SKM-1 (cell line): ENCODE measurements at regions not wholly inside any gene's neighbourhood (a gene's known extent, or its start where the extent isn't known, plus 50 kb on each side); places are given as distances from the start of the nearest gene placed in this dataset.
A peak's percentile ranks its signal among the peaks of the same experiment; 100 is the strongest.

ENCODE experiments used
- DNase-seq: peaks from one replicate; lab custom pipeline; 2025; ENCODE audit not compliant: unreplicated experiment; lab: John Stamatoyannopoulos, UW

DNA sequence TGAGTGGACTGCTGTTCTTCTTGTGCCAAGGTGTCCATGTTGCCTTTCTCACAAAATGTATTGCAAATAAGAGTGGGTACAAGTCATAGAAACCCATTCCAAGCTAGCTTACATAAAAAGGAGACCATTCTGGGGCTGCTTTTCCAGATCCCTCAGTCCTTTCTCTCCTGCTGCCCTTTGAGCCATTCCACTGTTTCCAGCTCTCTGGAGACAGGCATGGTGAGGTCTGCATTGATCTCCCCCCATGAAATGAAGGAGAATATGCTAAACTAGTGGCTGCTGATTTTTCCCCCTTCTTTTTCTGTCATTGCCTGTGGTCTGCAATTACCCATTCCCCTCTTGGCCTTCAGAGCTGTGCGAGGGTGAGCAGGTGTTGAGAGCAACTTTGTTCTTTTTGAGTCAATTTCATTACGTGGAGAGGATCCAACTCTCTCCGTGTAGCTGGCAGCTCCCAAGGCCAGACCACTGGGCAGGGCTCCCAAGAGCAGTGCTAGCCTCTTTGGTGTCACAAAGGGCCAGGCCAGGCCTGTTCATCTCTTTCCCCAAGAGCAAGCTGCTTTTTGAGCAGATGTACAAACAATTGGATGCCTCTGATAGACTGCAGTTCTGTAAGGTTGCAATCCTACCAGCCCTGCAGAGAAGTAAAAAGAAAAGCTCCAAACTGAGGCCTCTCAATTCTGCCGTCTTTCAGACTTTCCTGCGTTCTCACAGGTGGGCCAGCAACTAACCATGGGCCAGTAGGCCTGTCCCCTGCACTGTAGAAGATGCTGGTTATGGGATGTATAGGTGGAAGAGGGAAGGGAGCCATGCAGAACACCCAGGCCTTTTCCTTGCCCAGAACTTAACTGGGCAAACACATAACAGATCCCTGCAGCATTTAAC, 96.1 kb upstream of the ARMC2 start:
- no peak for DNase-seq

DNA sequence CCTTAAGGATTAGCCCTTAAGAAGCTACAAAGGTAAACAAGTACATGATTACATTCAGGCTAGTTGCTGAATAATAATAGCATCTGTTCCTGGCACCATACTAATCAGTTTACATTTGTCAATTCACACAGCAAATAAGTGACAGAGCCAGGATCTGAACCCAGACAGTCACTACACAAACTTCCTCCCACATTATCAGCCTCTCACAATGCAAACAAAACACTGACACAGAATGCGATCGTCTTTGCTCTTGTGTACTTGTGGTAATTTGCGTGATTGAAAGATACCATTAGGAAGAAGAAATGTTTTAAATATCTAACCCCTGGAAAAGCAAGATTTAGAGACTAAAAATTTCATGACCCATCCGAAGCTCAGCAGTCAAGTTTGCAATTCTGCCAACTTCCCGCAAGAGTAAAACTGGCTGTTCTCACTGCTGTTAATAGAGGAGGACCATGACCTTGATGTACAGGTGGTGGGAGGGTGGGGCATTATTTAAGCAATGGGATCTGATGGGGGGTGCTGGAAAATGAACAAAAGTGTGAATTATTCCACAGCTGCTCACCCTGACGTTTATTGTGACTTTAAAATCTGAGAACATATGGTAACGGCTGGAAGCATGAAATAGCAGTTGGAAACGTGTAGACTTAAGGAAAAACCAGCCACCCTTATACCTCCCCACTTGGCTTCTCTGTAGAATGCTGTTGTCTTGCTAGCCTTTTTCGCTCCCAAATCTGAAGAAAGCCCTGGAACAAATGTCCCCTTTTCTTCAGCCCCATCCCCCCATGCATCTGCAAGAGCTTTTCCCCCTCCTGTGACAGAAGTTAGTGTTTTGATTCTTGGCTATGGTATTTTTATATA, 95.3 kb upstream of the ARMC2 start:
- no peak for DNase-seq

GRCh38 chr6:108755257-108756240, 92.7 kb upstream of the ARMC2 start:
- DNase-seq, result no peak

DNA sequence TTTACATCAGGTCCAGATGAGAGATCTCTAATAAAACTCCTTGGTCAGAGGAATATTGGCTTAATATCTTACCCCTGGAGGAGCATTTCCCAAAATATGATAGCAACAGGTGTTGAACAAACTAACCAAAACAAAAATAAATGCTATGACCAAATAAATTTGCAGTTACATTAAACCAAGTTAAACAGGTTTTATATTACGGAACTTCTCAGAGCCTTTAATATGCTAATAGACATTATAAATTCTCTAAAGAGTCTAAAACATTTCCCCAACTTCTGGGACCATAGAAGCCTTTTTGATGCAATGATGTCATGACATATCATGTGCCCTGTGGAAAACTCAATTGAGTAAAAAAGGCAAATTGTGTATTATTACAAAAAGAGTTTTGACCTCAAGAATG, 90.9 kb upstream of the ARMC2 start:
- DNase-seq, result no peak

- DNase-seq, result no peak
Observed at GRCh38 chr6:108758884-108759283, 89.3 kb upstream of the ARMC2 start.

- peak; percentile 66 for DNase-seq
Observed at GRCh38 chr6:108760126-108761050, 87.8 kb upstream of the ARMC2 start.

- peak; percentile 94 for DNase-seq
Observed at GRCh38 chr6:108762394-108762793, 85.8 kb upstream of the ARMC2 start.

DNA sequence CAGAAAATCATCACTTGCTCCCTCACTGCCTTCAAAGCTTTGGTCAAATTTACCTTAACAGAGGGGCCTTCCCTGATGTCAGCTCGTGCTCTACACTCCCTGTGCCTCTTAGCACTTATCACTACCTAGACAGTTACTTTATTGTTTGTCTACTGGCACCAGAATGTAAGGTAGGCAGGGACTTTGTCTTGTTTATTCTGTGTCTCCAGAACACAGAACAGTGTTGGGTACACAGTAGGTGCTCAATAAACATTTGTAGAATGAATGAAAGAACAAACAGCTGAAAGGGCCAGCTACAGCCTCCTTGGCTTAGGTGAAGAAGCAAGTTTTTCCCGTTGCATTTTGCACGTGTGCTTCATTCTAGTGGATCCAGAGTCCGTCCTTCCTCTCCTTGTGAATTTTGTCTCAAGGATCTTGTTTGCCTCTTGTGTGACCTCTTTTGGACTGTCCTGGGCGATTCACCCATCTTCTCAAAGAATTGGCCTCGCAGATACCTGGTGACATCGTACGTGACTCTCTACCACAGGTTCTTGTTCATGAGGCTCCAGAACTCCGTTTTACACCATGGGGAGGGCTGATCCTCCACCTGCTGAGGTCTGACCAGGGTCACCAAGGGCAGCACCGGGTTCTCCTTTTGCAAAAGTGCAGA, 84.2 kb upstream of the ARMC2 start:
- DNase-seq, result no peak

GRCh38 chr6:108764580-108764950, 83.7 kb upstream of the ARMC2 start:
- DNase-seq, result no peak

GRCh38 chr6:108765495-108765894, 82.7 kb upstream of the ARMC2 start:
- no peak for DNase-seq

- no peak for DNase-seq
Observed at GRCh38 chr6:108766419-108766818, 81.8 kb upstream of the ARMC2 start.

DNA sequence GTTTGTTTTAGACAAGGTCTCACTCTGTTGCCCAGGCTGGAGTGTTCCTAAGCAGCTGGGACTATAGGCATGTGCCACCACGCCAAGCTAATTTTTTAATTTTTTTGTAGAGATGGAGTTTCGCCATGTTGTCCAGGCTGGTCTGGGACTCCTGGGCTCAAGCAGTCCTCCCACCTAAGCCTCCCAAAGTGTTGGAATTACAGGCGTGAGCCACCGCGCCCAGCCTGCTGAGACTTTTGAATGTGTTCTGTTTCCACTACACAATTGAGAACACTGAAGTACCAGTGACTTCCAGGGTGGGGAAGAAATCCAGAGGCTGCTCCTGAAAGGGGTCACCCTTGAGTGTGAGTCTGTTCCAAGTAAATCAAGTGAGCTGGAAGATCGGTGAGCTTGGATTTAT, 81.3 kb upstream of the ARMC2 start:
- no peak for DNase-seq

DNA sequence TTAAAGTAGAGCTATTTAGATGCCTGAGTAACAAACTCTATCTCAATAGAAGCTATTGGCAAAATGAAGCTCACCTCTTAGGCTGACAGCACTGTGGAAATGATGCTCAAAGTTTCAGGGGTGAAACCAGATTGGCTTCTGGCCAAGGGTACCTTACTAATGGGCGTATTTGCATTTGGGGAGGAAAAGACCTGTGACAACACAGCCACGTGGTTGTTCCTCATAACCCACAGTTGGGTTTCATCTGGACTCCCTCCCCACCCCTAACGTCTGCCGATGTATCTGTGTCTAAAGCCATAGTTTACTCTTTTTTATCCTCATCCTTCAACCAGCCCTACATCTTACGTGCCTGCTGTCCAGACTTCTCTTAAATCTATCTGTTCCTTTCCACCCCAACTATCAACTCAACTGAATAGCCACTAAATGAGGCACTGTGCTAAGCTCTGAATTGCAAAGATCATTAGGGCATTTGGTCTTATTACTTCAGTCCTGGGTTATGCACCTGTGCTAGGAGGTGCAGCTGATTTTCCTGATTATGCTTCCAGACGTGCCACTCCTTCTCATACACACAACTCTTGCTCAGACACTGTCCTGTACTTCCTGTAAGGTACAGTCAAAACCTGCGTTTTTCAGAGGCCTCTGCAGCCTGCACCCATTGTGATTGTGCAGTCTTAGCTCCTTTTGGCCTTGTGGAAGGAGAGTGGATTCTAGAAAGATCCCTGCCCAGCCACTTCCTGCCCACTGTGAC, 80.6 kb upstream of the ARMC2 start:
- no peak for DNase-seq

DNA sequence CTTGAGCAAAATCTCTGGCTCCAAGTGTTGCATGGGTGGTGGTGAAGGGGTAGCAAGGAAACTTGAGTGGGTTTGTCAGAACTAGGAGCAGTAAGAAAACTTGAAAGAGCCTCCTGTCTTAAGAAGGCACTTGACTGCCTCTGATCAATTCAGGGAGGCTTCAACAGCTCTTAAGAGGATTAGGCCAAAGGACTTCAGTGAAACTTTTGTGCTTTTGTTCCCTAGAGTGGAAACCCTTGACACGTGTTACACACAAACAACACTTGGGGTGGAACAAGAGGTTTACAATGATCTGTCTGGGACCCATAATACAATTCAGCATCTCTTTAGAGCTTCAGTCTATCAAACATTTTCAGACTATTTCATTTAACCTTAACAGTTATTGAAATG, 80.1 kb upstream of the ARMC2 start:
- DNase-seq, result no peak

- no peak for DNase-seq
Observed at GRCh38 chr6:108768792-108769524, 79.3 kb upstream of the ARMC2 start.

- no peak for DNase-seq
Observed at GRCh38 chr6:108771421-108771820, 76.8 kb upstream of the ARMC2 start.

- DNase-seq, result no peak
Observed at GRCh38 chr6:108774555-108774954, 73.7 kb upstream of the ARMC2 start.

- DNase-seq, result no peak
Observed at GRCh38 chr6:108777536-108777935, 70.7 kb upstream of the ARMC2 start.
